ENCODE measurements at regions not wholly inside any gene's neighbourhood (a gene's known extent, or its start where the extent isn't known, plus 50 kb on each side); places are given as distances from the start of the nearest gene placed in this dataset.

DNA sequence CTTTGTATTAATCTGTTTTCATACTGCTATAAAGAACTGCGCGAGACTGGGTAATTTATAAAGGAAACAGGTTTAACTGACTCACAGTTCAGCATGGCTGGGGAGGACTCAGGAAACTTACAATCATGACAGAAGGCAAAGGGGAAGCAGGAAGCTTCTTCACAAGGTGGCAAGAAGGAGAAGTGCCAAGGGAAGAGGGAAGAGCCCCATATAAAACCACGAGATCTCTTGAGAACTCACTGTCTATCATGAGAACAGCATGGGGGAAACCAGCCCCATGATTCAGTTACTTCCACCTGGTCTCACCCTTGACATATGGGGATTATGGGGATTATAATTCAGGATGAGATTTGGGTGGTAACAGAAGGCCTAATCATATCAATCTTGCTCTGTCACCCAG, 60.9 kb upstream of the CHD1 start:
- no peak for DNase-seq

DNA sequence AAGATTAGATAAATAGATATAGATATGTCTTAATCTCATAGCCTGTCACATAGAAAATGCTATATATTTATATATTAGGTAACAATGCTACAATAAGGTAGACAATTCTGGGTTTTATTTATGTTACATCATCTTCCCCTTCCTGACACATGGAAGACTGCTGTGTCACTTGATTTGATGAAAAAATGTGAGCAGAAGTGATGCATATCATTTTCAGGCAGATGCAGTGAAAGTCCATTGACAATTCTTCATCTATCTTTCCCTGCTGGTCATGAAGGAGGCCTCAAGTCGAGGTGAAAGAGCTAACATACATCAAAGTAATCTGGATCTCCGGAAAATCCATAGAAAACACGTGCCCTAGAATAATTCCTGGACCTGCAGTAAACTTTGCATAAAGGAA, 57.8 kb upstream of the CHD1 start:
- no peak for DNase-seq

DNA sequence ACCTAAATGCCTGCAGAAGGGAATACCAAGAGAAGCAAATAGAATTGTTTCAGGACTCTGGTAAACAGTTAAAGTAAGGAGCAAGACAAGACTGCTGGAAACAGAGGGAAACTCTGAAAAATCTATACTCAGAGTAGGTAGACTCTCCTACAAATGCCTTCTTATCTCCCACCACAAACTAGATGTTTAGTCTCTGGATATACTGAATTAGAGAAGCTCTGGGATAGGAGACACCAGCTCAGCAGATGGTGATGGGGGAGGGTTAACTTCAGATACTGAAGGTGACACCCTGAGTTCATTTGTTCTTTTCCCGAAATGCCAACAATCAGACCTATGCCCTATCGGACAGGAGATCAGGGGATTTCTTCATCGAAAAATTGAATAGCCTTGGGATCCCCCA, 54.1 kb upstream of the CHD1 start:
- DNase-seq: no peak

Measured in DMS53 (cell line).